Neuronal stem cell (in vitro differentiated cells): ENCODE measurements at regions not wholly inside any gene's neighbourhood (a gene's known extent, or its start where the extent isn't known, plus 50 kb on each side); places are given as distances from the start of the nearest gene placed in this dataset.

Experiments
- DNase-seq: peaks from one replicate; pipeline ENCODE4 v3.0.0-alpha.2; 2013; ENCODE audit warnings: low spot score
- H2AFZ ChIP-seq: one replicate; pipeline ENCODE4 v1.6.1; 2013; ENCODE audit warnings: mild to moderate bottlenecking, low read length, inconsistent platforms
- H2AK5ac ChIP-seq: 2 replicates; pipeline ENCODE4 v1.6.1; 2013; ENCODE audit warnings: low read depth, mild to moderate bottlenecking, inconsistent platforms, low read length, moderate library complexity, mixed read lengths
- H2BK120ac ChIP-seq: 2 replicates; pipeline ENCODE4 v1.6.1; 2013; ENCODE audit warnings: low read depth, mild to moderate bottlenecking, inconsistent platforms, low read length, moderate library complexity, mixed read lengths
- H2BK12ac ChIP-seq: one replicate; pipeline ENCODE4 v1.6.1; 2013; ENCODE audit warnings: low read length, inconsistent platforms
- H2BK15ac ChIP-seq: 2 replicates; pipeline ENCODE4 v1.6.1; 2013; ENCODE audit warnings: mild to moderate bottlenecking, low read length, inconsistent platforms, mixed read lengths
- H2BK5ac ChIP-seq: one replicate; pipeline ENCODE4 v1.6.1; 2013; ENCODE audit warnings: inconsistent platforms, mild to moderate bottlenecking, low read length, moderate library complexity
- H3K14ac ChIP-seq: one replicate; pipeline ENCODE4 v1.6.1; 2013; ENCODE audit warnings: low read length, inconsistent platforms
- H3K18ac ChIP-seq: 2 replicates; pipeline ENCODE4 v1.6.1; 2013; ENCODE audit warnings: low read length, inconsistent platforms
- H3K23ac ChIP-seq: 2 replicates; pipeline ENCODE4 v1.6.1; 2013; ENCODE audit warnings: low read depth, mild to moderate bottlenecking, mixed read lengths, low read length, inconsistent platforms; ENCODE audit not compliant: poor library complexity
- H3K27ac ChIP-seq: replicated peaks from 3 replicates; pipeline ENCODE4 v1.5.1; 2013; ENCODE audit warnings: low read length, inconsistent platforms
- H3K27me3 ChIP-seq, 3 experiments: 2 replicates each; pipeline ENCODE4 v1.6.1; 2013; ENCODE audit warnings: low read length in 3 of 3, mild to moderate bottlenecking in 2 of 3, inconsistent platforms in 1 of 3, low read depth in 1 of 3, mixed read lengths in 1 of 3, moderate library complexity in 1 of 3; ENCODE audit not compliant: control insufficient read depth in 3 of 3, insufficient read depth in 3 of 3
- H3K36me3 ChIP-seq, 2 donors: replicated peaks in 1 of 2; 2 replicates each; pipeline ENCODE4 v1.6.1; 2013; ENCODE audit warnings: low read length in 2 of 2; ENCODE audit not compliant: control insufficient read depth in 2 of 2, insufficient read depth in 2 of 2
- H3K4ac ChIP-seq: 2 replicates; pipeline ENCODE4 v1.6.1; 2013; ENCODE audit warnings: inconsistent platforms, mild to moderate bottlenecking, low read length, moderate library complexity
- H3K4me1 ChIP-seq, 2 donors: 1 replicate in 1 of 2; 2 replicates in 1 of 2; pipeline ENCODE4 v1.6.1; 2013; ENCODE audit warnings: low read length in 2 of 2, low read depth in 1 of 2; ENCODE audit not compliant: control insufficient read depth in 2 of 2, insufficient read depth in 1 of 2
- H3K4me2 ChIP-seq: one replicate; pipeline ENCODE4 v1.6.1; 2013; ENCODE audit warnings: mild to moderate bottlenecking, low read length, inconsistent platforms; ENCODE audit not compliant: insufficient read depth, poor library complexity, severe bottlenecking
- H3K4me3 ChIP-seq, 2 donors: 2 replicates each; pipeline ENCODE4 v1.5.1; 2013; ENCODE audit warnings: low read length in 2 of 2, mild to moderate bottlenecking in 2 of 2, inconsistent platforms in 1 of 2, moderate library complexity in 1 of 2
- H3K79me1 ChIP-seq: one replicate; pipeline ENCODE4 v1.6.1; 2013; ENCODE audit warnings: low read depth, mild to moderate bottlenecking, inconsistent platforms, low read length, moderate library complexity
- H3K9ac ChIP-seq: one replicate; pipeline ENCODE4 v1.6.1; 2013; ENCODE audit warnings: mild to moderate bottlenecking, low read depth, low read length, inconsistent platforms; ENCODE audit not compliant: poor library complexity
- H3K9me3 ChIP-seq, 2 donors: replicated peaks in 1 of 2; 2 replicates each; pipeline versions ENCODE3 to v1.6.1; 2013; ENCODE audit warnings: low read length in 2 of 2, mild to moderate bottlenecking in 2 of 2, inconsistent platforms in 1 of 2, low read depth in 1 of 2, mixed read lengths in 1 of 2, moderate library complexity in 1 of 2; ENCODE audit not compliant: control insufficient read depth in 2 of 2, insufficient read depth in 1 of 2
- H4K8ac ChIP-seq: one replicate; pipeline ENCODE4 v1.6.1; 2013; ENCODE audit warnings: low read depth, mild to moderate bottlenecking, inconsistent platforms, low read length, moderate library complexity
- H4K91ac ChIP-seq: one replicate; pipeline ENCODE4 v1.6.1; 2013; ENCODE audit warnings: low read length, low read depth, mild to moderate bottlenecking, inconsistent platforms; ENCODE audit not compliant: poor library complexity
- WGBS, 2 donors: extraction: QIAGEN DNeasy Blood & Tissue Kit; methylation state at CpG; one replicate each; pipeline ENCODE4 v1.1.7; 2013; ENCODE audit warnings: missing lambda C conversion rate in 2 of 2, mixed read lengths in 1 of 2; ENCODE audit not compliant: insufficient read length in 2 of 2, insufficient replicate concordance in 1 of 2; ENCODE audit errors: extremely low coverage in 2 of 2; 5-methylcytosine and 5-hydroxymethylcytosine counted together

- H2AFZ ChIP-seq: no peak overlapping the region
- peaks cover 0 to 50% of the 10 kb centered on the region in 2 donors for H3K9me3 ChIP-seq
- no peak overlapping the region for H2AK5ac ChIP-seq
- no peak overlapping the region for H2BK120ac ChIP-seq
- H3K18ac ChIP-seq: no peak overlapping the region
- H3K79me1 ChIP-seq: no peaks in the 10 kb centered on the region
- DNase-seq: no peak
- H4K8ac ChIP-seq: no peak overlapping the region
- no peak overlapping the region for H2BK12ac ChIP-seq
- no peak overlapping the region for H3K23ac ChIP-seq
- no peak overlapping the region for H3K14ac ChIP-seq
- H3K4ac ChIP-seq: no peak overlapping the region
- H2BK15ac ChIP-seq: no peak overlapping the region
- H2BK5ac ChIP-seq: no peak overlapping the region
- H3K27ac ChIP-seq: no peak overlapping the region
- no peaks in the 10 kb centered on the region for H3K27me3 ChIP-seq
- H3K9ac ChIP-seq: no peak overlapping the region
- H3K4me3 ChIP-seq: no peak overlapping the region
- H3K4me1 ChIP-seq: no peaks in the 10 kb centered on the region
- no CpG with 5 or more reads among the region's 8 CpGs for WGBS, 2 donors
- H4K91ac ChIP-seq: no peak overlapping the region
- H3K36me3 ChIP-seq: no peaks in the 10 kb centered on the region
- no peak overlapping the region for H3K4me2 ChIP-seq
Measured at GRCh38 chr7:57363321-57363720, 86.7 kb upstream of the ZNF716 start.

- Histone ChIP-seq H3K4me2 (no peak overlapping the region), H3K9me3 (peaks cover 0 to 48% of the 10 kb centered on the region in 2 donors), H3K23ac (no peak overlapping the region), H3K79me1 (no peaks in the 10 kb centered on the region), H3K36me3 (no peaks in the 10 kb centered on the region), H3K4ac (no peak overlapping the region), H2BK12ac (no peak overlapping the region), H3K27me3 (no peaks in the 10 kb centered on the region), H3K18ac (no peak overlapping the region), H2AK5ac (no peak overlapping the region), H2BK5ac (no peak overlapping the region), H4K91ac (no peak overlapping the region), H3K9ac (no peak overlapping the region), H2BK120ac (no peak overlapping the region), H2AFZ (no peak overlapping the region), H2BK15ac (no peak overlapping the region), H3K4me1 (no peaks in the 10 kb centered on the region), H4K8ac (no peak overlapping the region), H3K4me3 (peak overlapping the region in 1 of 2 donors; percentile 67), H3K14ac (no peak overlapping the region), H3K27ac (no peak overlapping the region)
- DNase-seq: no peak
- WGBS, 2 donors: no CpG with 5 or more reads among the region's 17 CpGs
Measured at GRCh38 chr7:57364933-57365710, 84.9 kb upstream of the ZNF716 start.

- no peak overlapping the region for H4K91ac ChIP-seq
- H2BK5ac ChIP-seq: no peak overlapping the region
- H3K9me3 ChIP-seq: peaks cover 0 to 55% of the 10 kb centered on the region in 2 donors
- H2AK5ac ChIP-seq: no peak overlapping the region
- no peak overlapping the region for H2BK12ac ChIP-seq
- H3K27me3 ChIP-seq: no peaks in the 10 kb centered on the region
- H3K18ac ChIP-seq: no peak overlapping the region
- H3K9ac ChIP-seq: no peak overlapping the region
- H3K23ac ChIP-seq: no peak overlapping the region
- no peak overlapping the region for H2AFZ ChIP-seq
- H3K4me2 ChIP-seq: no peak overlapping the region
- no peaks in the 10 kb centered on the region for H3K4me1 ChIP-seq
- WGBS, 2 donors: no CpG with 5 or more reads among the region's 6 CpGs
- H3K36me3 ChIP-seq: no peaks in the 10 kb centered on the region
- H3K14ac ChIP-seq: no peak overlapping the region
- H3K4ac ChIP-seq: no peak overlapping the region
- DNase-seq: no peak
- H2BK120ac ChIP-seq: no peak overlapping the region
- H3K4me3 ChIP-seq: no peak overlapping the region
- H3K79me1 ChIP-seq: no peaks in the 10 kb centered on the region
- no peak overlapping the region for H4K8ac ChIP-seq
- no peak overlapping the region for H2BK15ac ChIP-seq
- H3K27ac ChIP-seq: no peak overlapping the region
Measured at GRCh38 chr7:57367171-57367570, 82.8 kb upstream of the ZNF716 start.

- Histone ChIP-seq H3K23ac (no peak overlapping the region), H3K4me2 (no peak overlapping the region), H3K14ac (no peak overlapping the region), H3K9me3 (peaks cover 0 to 55% of the 10 kb centered on the region in 2 donors), H3K27me3 (no peaks in the 10 kb centered on the region), H3K9ac (no peak overlapping the region), H2AFZ (no peak overlapping the region), H3K79me1 (no peaks in the 10 kb centered on the region), H3K18ac (no peak overlapping the region), H3K36me3 (no peaks in the 10 kb centered on the region), H2BK12ac (no peak overlapping the region), H3K4me1 (no peaks in the 10 kb centered on the region), H2BK120ac (no peak overlapping the region), H3K27ac (no peak overlapping the region), H2BK15ac (no peak overlapping the region), H3K4me3 (no peak overlapping the region), H4K8ac (no peak overlapping the region), H2AK5ac (no peak overlapping the region), H2BK5ac (no peak overlapping the region), H3K4ac (no peak overlapping the region), H4K91ac (no peak overlapping the region)
- no peak for DNase-seq
- no CpG with 5 or more reads among the region's 4 CpGs for WGBS, 2 donors
Measured at GRCh38 chr7:57370066-57370738, 79.8 kb upstream of the ZNF716 start.
